Testis (tissue), 2 donors: ENCODE measurements at regions not wholly inside any gene's neighbourhood (a gene's known extent, or its start where the extent isn't known, plus 50 kb on each side); places are given as distances from the start of the nearest gene placed in this dataset.
"Not testable (repeated sequence)": the region's sequence is repeated elsewhere in the genome, so short reads cannot be mapped to it uniquely, and the experiment has no call there.

ENCODE experiments used
- DNase-seq: peaks from one replicate; pipeline ENCODE4 v3.0.0-alpha.2; 2019
- H3K27ac ChIP-seq, 2 donors: fragments of 200-600 bp; sonication (generic); one replicate each; pipeline ENCODE4 v1.5.1; 2019
- H3K27me3 ChIP-seq: fragments of 200-600 bp; sonication (generic); one replicate; pipeline ENCODE4 v1.5.1; 2019
- H3K36me3 ChIP-seq: fragments of 200-600 bp; sonication (generic); one replicate; pipeline ENCODE4 v1.5.1; 2017; ENCODE audit warnings: low read depth; ENCODE audit errors: missing control alignments
- H3K4me1 ChIP-seq: fragments of 200-600 bp; sonication (generic); one replicate; pipeline ENCODE4 v1.5.1; 2019
- H3K4me3 ChIP-seq, 2 donors: fragments of 200-600 bp; sonication (generic); one replicate each; pipeline ENCODE4 v1.5.1; 2017 to 2019
- H3K9me3 ChIP-seq: fragments of 200-600 bp; sonication (generic); one replicate; pipeline ENCODE4 v1.5.1; 2017
- POLR2A ChIP-seq: fragments of 450-650 bp; IDR thresholded peaks from one replicate; pipeline ENCODE4 v1.6.1; 2017; ENCODE audit warnings: antibody characterized with exemption, mild to moderate bottlenecking, moderate library complexity
- WGBS, 2 donors: methylation state at CpG; one replicate each; pipeline ENCODE4 v1.1.5; 2018; 5-methylcytosine and 5-hydroxymethylcytosine counted together
- intact Hi-C: fragments of 100-400 bp; cut with DNase I; formaldehyde crosslinking; loops from one replicate; pipeline ENCODE4 v1.15.1; 2023; ENCODE audit warnings: low total_unique reads
- TF ChIP-seq, protein P1 (sequence below), 3 experiments: fragments of 450-650 bp in 2 of 3; fragments of 200-600 bp in 1 of 3; sonication (generic) in 1 of 3; IDR thresholded peaks; one replicate each; pipeline ENCODE4 v1.5.1; 2016 to 2019; ENCODE audit warnings: antibody characterized with exemption in 3 of 3, mild to moderate bottlenecking in 2 of 3, moderate library complexity in 1 of 3

GRCh38 chr5:167853421-167853820 is 438.0 kb upstream of the WWC1 start:
- no peak for TF ChIP-seq POLR2A
- TF ChIP-seq, protein P1, sequence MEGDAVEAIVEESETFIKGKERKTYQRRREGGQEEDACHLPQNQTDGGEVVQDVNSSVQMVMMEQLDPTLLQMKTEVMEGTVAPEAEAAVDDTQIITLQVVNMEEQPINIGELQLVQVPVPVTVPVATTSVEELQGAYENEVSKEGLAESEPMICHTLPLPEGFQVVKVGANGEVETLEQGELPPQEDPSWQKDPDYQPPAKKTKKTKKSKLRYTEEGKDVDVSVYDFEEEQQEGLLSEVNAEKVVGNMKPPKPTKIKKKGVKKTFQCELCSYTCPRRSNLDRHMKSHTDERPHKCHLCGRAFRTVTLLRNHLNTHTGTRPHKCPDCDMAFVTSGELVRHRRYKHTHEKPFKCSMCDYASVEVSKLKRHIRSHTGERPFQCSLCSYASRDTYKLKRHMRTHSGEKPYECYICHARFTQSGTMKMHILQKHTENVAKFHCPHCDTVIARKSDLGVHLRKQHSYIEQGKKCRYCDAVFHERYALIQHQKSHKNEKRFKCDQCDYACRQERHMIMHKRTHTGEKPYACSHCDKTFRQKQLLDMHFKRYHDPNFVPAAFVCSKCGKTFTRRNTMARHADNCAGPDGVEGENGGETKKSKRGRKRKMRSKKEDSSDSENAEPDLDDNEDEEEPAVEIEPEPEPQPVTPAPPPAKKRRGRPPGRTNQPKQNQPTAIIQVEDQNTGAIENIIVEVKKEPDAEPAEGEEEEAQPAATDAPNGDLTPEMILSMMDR (IDR thresholded peaks at IDR 0.05), result no peak
- H3K27me3 ChIP-seq, result no peaks in the 10 kb centered on the region
- no peaks in the 10 kb centered on the region for H3K4me1 ChIP-seq
- H3K9me3 ChIP-seq, result no peaks in the 10 kb centered on the region
- H3K36me3 ChIP-seq, result no peaks in the 10 kb centered on the region
- WGBS, 2 donors, result 58 to 69% methylated on average over 4 of the region's 4 CpGs
- intact Hi-C loops, result no loop called here
- no peak overlapping the region for H3K4me3 ChIP-seq
- no peak overlapping the region for H3K27ac ChIP-seq
- DNase-seq, result no peak

DNA sequence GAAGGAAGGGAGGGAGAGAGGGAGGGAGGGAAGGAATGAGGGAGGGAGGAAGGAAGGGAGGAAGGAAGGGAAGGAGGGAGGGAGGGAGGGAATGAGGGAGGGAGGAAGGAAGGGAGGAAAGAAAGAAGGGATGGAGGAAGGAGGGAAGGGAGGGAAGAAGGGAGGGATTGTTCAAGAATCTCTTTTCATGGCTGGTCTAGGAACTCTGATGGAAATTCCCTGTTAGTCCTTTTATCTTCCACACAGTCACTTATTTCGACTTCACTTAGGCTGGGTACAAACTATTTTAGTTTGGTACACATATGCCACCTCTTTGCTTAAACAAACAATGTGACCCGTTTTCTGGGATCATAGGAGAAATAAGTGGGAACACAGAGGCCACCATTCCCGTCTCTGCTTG is 435.6 kb upstream of the WWC1 start:
- no peak for DNase-seq
- no peak overlapping the region for H3K27ac ChIP-seq
- TF ChIP-seq, protein P1 (IDR thresholded peaks at IDR 0.05), result no peak
- TF ChIP-seq POLR2A, result no peak
- 53 to 70% methylated on average over 2 to 3 of the region's 3 CpGs for WGBS, 2 donors
- H3K27me3 ChIP-seq, result no peaks in the 10 kb centered on the region
- no peaks in the 10 kb centered on the region for H3K36me3 ChIP-seq
- no peaks in the 10 kb centered on the region for H3K9me3 ChIP-seq
- H3K4me1 ChIP-seq, result no peaks in the 10 kb centered on the region
- intact Hi-C loops, result no loop called here
- no peak overlapping the region for H3K4me3 ChIP-seq

DNA sequence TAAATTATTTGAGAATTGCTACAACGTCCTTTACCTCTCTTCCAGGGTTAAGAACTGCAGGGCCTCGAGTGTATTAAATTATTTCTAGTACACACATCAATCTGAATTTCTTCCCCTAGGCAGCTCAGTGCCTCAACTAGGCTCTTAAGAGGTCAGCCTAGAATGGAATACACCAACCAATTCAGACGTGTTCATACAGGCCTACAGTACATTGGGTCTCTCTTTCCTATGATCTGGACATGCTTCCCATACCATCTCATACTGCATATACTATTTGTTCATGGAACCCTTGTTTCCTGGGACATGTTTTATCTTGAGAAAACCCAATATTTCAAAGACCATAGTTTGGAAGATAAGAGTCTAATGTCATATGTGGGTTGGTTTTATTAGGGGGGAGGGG is 434.1 kb upstream of the WWC1 start:
- Histone ChIP-seq H3K4me3 (no peak overlapping the region), H3K4me1 (no peaks in the 10 kb centered on the region), H3K36me3 (no peaks in the 10 kb centered on the region), H3K27me3 (no peaks in the 10 kb centered on the region), H3K9me3 (no peaks in the 10 kb centered on the region), H3K27ac (no peak overlapping the region)
- intact Hi-C loops, result no loop called here
- WGBS, 2 donors, result 82 to 92% methylated on average over 3 of the region's 3 CpGs
- no peak for DNase-seq
- no peak for TF ChIP-seq POLR2A
- TF ChIP-seq, protein P1 (IDR thresholded peaks at IDR 0.05), result no peak

GRCh38 chr5:167858186-167858855 is 433.1 kb upstream of the WWC1 start:
- H3K36me3 ChIP-seq, H3K4me3 ChIP-seq, H3K9me3 ChIP-seq, H3K4me1 ChIP-seq, H3K27me3 ChIP-seq, DNase-seq, H3K27ac ChIP-seq, intact Hi-C loops: not testable (repeated sequence)
- WGBS, 2 donors, result 79 to 84% methylated on average over 24 to 31 of the region's 50 CpGs

- Histone ChIP-seq H3K36me3 (no peaks in the 10 kb centered on the region), H3K4me1 (no peaks in the 10 kb centered on the region), H3K27me3 (no peaks in the 10 kb centered on the region), H3K27ac (no peak overlapping the region), H3K4me3 (no peak overlapping the region), H3K9me3 (no peaks in the 10 kb centered on the region)
- WGBS, 2 donors, result 39 to 44% methylated on average over 15 of the region's 15 CpGs
- peak; percentile 26 for DNase-seq
- TF ChIP-seq, protein P1 (IDR thresholded peaks at IDR 0.05), result no peak
- no peak for TF ChIP-seq POLR2A
- intact Hi-C loops, result no loop called here
These were observed 430.1 kb upstream of the WWC1 start for GRCh38 chr5:167861129-167861927.
